HEK293 (cell line): ENCODE measurements at regions not wholly inside any gene's neighbourhood (a gene's known extent, or its start where the extent isn't known, plus 50 kb on each side); places are given as distances from the start of the nearest gene placed in this dataset.

Experiments
- CTCF ChIA-PET: fragments of 350-600 bp; formaldehyde crosslinking; extraction: SDS; loops from one replicate; lab custom pipeline; 2021; ENCODE audit warnings: antibody characterized with exemption; lab: Yijun Ruan, JAX
- POLR2A ChIA-PET: fragments of 300-600 bp; formaldehyde crosslinking; extraction: SDS; loops from one replicate; lab custom pipeline; 2020; ENCODE audit warnings: antibody characterized with exemption, inconsistent platforms; lab: Yijun Ruan, JAX
- H3K27ac ChIP-seq: fragments of 200-500 bp; sonication (Bioruptor generic); 2 replicates; pipeline ENCODE4 v1.5.1; 2014; ENCODE audit warnings: low read depth, low read length, control low read depth, inconsistent platforms; ENCODE audit errors: extremely low read depth
- H3K36me3 ChIP-seq, 2 experiments: fragments of 200-500 bp in 1 of 2; sonication (Bioruptor generic) in 1 of 2; 1 replicate in 1 of 2; 2 replicates in 1 of 2; pipeline ENCODE4 v1.5.1; 2014 to 2017; ENCODE audit warnings: inconsistent platforms in 2 of 2, low read length in 2 of 2; ENCODE audit not compliant: control insufficient read depth in 2 of 2, insufficient read depth in 1 of 2
- H3K4me1 ChIP-seq: fragments of 200-500 bp; sonication (Bioruptor generic); 2 replicates; pipeline ENCODE4 v1.5.1; 2014; ENCODE audit warnings: mild to moderate bottlenecking, low read length, inconsistent platforms; ENCODE audit not compliant: control insufficient read depth, insufficient read depth
- H3K4me3 ChIP-seq: 2 replicates; pipeline ENCODE4 v1.5.1; 2011; ENCODE audit warnings: low read depth, mild to moderate bottlenecking, control low read depth, low read length, moderate library complexity
- H3K9me3 ChIP-seq: fragments of 200-500 bp; sonication (Bioruptor generic); 2 replicates; pipeline ENCODE4 v1.5.1; 2014; ENCODE audit warnings: low read depth, low read length, inconsistent platforms; ENCODE audit not compliant: control insufficient read depth, insufficient read depth
- FEZF1 ChIP-seq: fragments of 450-650 bp; formaldehyde crosslinking; IDR thresholded peaks from 2 replicates; pipeline ENCODE4 v1.5.1; 2016; ENCODE audit warnings: missing biosample characterization, missing genetic modification characterization
- INSM2 ChIP-seq: fragments of 450-650 bp; formaldehyde crosslinking; IDR thresholded peaks from 2 replicates; pipeline ENCODE4 v1.5.1; 2016; ENCODE audit warnings: missing biosample characterization, missing genetic modification characterization
- MZF1 ChIP-seq: fragments of 450-650 bp; formaldehyde crosslinking; IDR thresholded peaks from 2 replicates; pipeline ENCODE4 v1.5.1; 2017; ENCODE audit warnings: missing biosample characterization, missing genetic modification characterization, borderline replicate concordance
- OSR2 ChIP-seq: fragments of 450-650 bp; formaldehyde crosslinking; IDR thresholded peaks from 2 replicates; pipeline ENCODE4 v1.5.1; 2016; ENCODE audit warnings: missing biosample characterization, missing genetic modification characterization
- PRDM2 ChIP-seq: fragments of 450-650 bp; formaldehyde crosslinking; IDR thresholded peaks from 2 replicates; pipeline ENCODE4 v1.5.1; 2016; ENCODE audit warnings: missing biosample characterization, missing genetic modification characterization, borderline replicate concordance
- PRDM4 ChIP-seq: fragments of 450-650 bp; formaldehyde crosslinking; IDR thresholded peaks from 2 replicates; pipeline ENCODE4 v1.5.1; 2017; ENCODE audit warnings: missing biosample characterization, missing genetic modification characterization
- ZEB2 ChIP-seq: fragments of 450-650 bp; formaldehyde crosslinking; IDR thresholded peaks from 2 replicates; pipeline ENCODE4 v1.5.1; 2016; ENCODE audit warnings: missing biosample characterization, missing genetic modification characterization
- ZFP3 ChIP-seq: fragments of 450-650 bp; formaldehyde crosslinking; IDR thresholded peaks from 2 replicates; pipeline ENCODE4 v1.5.1; 2016; ENCODE audit warnings: low read depth, missing biosample characterization, missing genetic modification characterization
- ZNF140 ChIP-seq: fragments of 450-650 bp; formaldehyde crosslinking; IDR thresholded peaks from 2 replicates; pipeline ENCODE4 v1.5.1; 2016; ENCODE audit warnings: missing biosample characterization, missing genetic modification characterization
- ZNF157 ChIP-seq: fragments of 450-650 bp; formaldehyde crosslinking; IDR thresholded peaks from 2 replicates; pipeline ENCODE4 v1.5.1; 2016; ENCODE audit warnings: missing biosample characterization, missing genetic modification characterization
- ZNF174 ChIP-seq: fragments of 450-650 bp; formaldehyde crosslinking; IDR thresholded peaks from 2 replicates; pipeline ENCODE4 v1.5.0; 2017; ENCODE audit warnings: missing biosample characterization, mild to moderate bottlenecking, missing genetic modification characterization
- ZNF335 ChIP-seq: fragments of 450-650 bp; formaldehyde crosslinking; conservative IDR thresholded peaks from 2 replicates; pipeline ENCODE4 v1.5.1; 2016; ENCODE audit warnings: missing biosample characterization, missing genetic modification characterization
- ZNF391 ChIP-seq: fragments of 450-650 bp; formaldehyde crosslinking; IDR thresholded peaks from 2 replicates; pipeline ENCODE4 v1.5.1; 2016; ENCODE audit warnings: low read depth, missing biosample characterization, missing genetic modification characterization, borderline replicate concordance
- ZNF549 ChIP-seq: fragments of 450-650 bp; IDR thresholded peaks from 2 replicates; pipeline ENCODE4 v1.5.1; 2018; ENCODE audit warnings: missing biosample characterization, missing genetic modification characterization, mild to moderate bottlenecking, inconsistent platforms, moderate library complexity
- ZNF660 ChIP-seq: fragments of 450-650 bp; IDR thresholded peaks from 2 replicates; pipeline ENCODE4 v1.5.1; 2018; ENCODE audit warnings: missing biosample characterization, mild to moderate bottlenecking, missing genetic modification characterization
- ZNF785 ChIP-seq: fragments of 450-650 bp; formaldehyde crosslinking; IDR thresholded peaks from 2 replicates; pipeline ENCODE4 v1.5.1; 2016; ENCODE audit warnings: missing biosample characterization, missing genetic modification characterization
- ZSCAN18 ChIP-seq: fragments of 450-650 bp; formaldehyde crosslinking; IDR thresholded peaks from 2 replicates; pipeline ENCODE4 v1.5.1; 2016; ENCODE audit warnings: missing biosample characterization, missing genetic modification characterization
- ZSCAN5A ChIP-seq: fragments of 450-650 bp; formaldehyde crosslinking; IDR thresholded peaks from 2 replicates; pipeline ENCODE4 v1.5.1; 2016; ENCODE audit warnings: missing biosample characterization, missing genetic modification characterization

- CTCF ChIA-PET = interaction anchor here (0.6 kb wide), 2 partner anchors 15 to 48 kb away, joined by 3 to 4 read pairs; no protein-coding TSS in a partner anchor
- H3K4me1 ChIP-seq = no peaks in the 10 kb centered on the region
- no peaks in the 10 kb centered on the region for H3K36me3 ChIP-seq
- POLR2A ChIA-PET = no interaction called here
- H3K4me3 ChIP-seq = no peak overlapping the region
- no peaks in the 10 kb centered on the region for H3K9me3 ChIP-seq
- no peak overlapping the region for H3K27ac ChIP-seq
- TF ChIP-seq ZFP3 (tag by site-specific recombination) (no peak), OSR2 (tag by site-specific recombination) (no peak), FEZF1 (tag by site-specific recombination) (no peak), ZEB2 (tag by site-specific recombination) (no peak), ZNF335 (tag by site-specific recombination) (no peak), INSM2 (tag by site-specific recombination) (no peak), ZNF660 (tag by site-specific recombination) (no peak), ZSCAN5A (no peak), ZNF140 (no peak), PRDM4 (no peak), MZF1 (tag by site-specific recombination) (no peak), ZNF174 (tag by site-specific recombination) (no peak), ZNF157 (tag by site-specific recombination) (no peak), ZSCAN18 (tag by site-specific recombination) (no peak), ZNF391 (tag by site-specific recombination) (no peak), ZNF785 (tag by site-specific recombination) (no peak), ZNF549 (tag by site-specific recombination) (no peak), PRDM2 (tag by site-specific recombination) (no peak)
Measured at GRCh38 chr18:78743078-78743477, 236.5 kb upstream of the SALL3 start.
